ENCODE measurements at regions not wholly inside any gene's neighbourhood (a gene's known extent, or its start where the extent isn't known, plus 50 kb on each side); places are given as distances from the start of the nearest gene placed in this dataset.

DNA sequence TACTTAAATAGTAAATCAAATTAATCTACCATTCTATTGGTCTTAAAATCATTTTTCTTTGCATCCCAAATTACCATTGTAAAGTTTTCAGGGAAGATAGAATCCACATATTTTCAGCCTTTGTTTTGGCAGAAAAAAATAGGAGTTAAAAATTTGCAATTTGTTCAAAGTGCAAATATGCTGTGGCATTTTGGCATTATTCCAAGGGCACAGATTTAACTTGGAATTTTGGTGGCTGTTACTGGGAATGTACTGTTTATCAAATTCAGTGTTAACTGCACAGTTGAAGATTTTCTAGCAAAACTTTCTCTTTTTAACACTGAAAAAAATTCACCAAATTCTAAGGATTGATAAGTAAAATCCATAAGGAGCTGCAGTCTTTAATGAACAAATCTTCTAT, 151.0 kb upstream of the HDAC9 start:
- H3K27me3 Mint-ChIP-seq (ENCODE audit: low read depth, unreplicated experiment): no peaks in the 10 kb centered on the region
- Histone ChIP-seq H3K27me3 (ENCODE audit: insufficient read depth, low read length) (no peaks in the 10 kb centered on the region), H3K9me3 (ENCODE audit: insufficient read depth, low read depth, low read length) (no peaks in the 10 kb centered on the region), H3K36me3 (ENCODE audit: insufficient read depth, low read length) (no peaks in the 10 kb centered on the region), H3K27ac (ENCODE audit: low read depth, low read length) (no peak overlapping the region), H3K4me2 (ENCODE audit: low read length) (no peak overlapping the region), H3K4me1 (ENCODE audit: insufficient read depth, low read length) (no peaks in the 10 kb centered on the region), H3K4me3 (ENCODE audit: insufficient read depth, low read depth, low read length) (no peak overlapping the region), H3K9ac (ENCODE audit: low read length) (no peak overlapping the region), H2AFZ (ENCODE audit: low read depth, low read length) (no peak overlapping the region), H3K79me2 (ENCODE audit: insufficient read depth, low read length) (no peaks in the 10 kb centered on the region), H4K20me1 (ENCODE audit: insufficient read depth, low read length) (no peaks in the 10 kb centered on the region)
- H3K9me3 Mint-ChIP-seq (ENCODE audit: unreplicated experiment): peaks cover 3% of the 10 kb centered on the region
- FAIRE-seq (no peak), DNase-seq (ENCODE audit: low read depth) (no peak)
- TF ChIP-seq, protein P1, sequence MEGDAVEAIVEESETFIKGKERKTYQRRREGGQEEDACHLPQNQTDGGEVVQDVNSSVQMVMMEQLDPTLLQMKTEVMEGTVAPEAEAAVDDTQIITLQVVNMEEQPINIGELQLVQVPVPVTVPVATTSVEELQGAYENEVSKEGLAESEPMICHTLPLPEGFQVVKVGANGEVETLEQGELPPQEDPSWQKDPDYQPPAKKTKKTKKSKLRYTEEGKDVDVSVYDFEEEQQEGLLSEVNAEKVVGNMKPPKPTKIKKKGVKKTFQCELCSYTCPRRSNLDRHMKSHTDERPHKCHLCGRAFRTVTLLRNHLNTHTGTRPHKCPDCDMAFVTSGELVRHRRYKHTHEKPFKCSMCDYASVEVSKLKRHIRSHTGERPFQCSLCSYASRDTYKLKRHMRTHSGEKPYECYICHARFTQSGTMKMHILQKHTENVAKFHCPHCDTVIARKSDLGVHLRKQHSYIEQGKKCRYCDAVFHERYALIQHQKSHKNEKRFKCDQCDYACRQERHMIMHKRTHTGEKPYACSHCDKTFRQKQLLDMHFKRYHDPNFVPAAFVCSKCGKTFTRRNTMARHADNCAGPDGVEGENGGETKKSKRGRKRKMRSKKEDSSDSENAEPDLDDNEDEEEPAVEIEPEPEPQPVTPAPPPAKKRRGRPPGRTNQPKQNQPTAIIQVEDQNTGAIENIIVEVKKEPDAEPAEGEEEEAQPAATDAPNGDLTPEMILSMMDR (IDR thresholded peaks at IDR 0.05; ENCODE audit: insufficient read depth, low read depth, low read length): no peak
- TF ChIP-seq EZH2 (IDR thresholded peaks at IDR 0.05; ENCODE audit: insufficient read depth, low read length): no peak
- H3K27ac Mint-ChIP-seq (ENCODE audit: unreplicated experiment): no peak overlapping the region
- no peaks in the 10 kb centered on the region for H3K36me3 Mint-ChIP-seq (ENCODE audit: low read depth, unreplicated experiment)
- H3K4me3 Mint-ChIP-seq (ENCODE audit: unreplicated experiment): no peak overlapping the region
- H3K4me1 Mint-ChIP-seq (ENCODE audit: low read depth, unreplicated experiment): no peaks in the 10 kb centered on the region

DNA sequence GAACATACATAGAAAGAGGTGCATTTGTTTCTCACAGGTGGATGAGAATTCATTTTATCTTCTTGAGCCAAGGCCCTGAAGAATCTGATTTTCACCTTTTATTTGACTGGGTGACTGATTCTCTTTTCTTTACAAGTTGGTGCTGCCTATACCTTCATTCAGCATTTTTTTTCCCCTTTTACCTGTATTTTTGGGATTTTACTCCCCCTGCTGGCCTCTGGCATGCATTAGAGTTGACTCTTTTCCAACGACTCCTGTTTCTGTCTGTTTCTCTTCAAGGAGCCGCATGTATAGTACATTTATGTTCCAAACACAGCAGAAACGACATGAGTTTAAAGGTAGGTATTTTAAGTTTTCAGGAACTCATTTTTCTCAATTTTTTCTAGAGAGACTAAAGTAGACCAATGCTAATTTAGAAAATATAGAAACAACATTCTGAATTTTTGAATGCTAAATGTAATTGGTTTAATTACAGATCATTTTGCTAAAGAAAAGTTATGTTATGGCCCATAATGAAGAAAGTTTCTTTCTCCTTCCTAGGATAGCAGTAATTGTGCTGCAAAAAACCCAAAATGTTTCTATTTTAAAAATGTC, 149.8 kb upstream of the HDAC9 start:
- peak; percentile 39 for FAIRE-seq
- Histone ChIP-seq H3K36me3 (ENCODE audit: insufficient read depth, low read length) (no peaks in the 10 kb centered on the region), H3K4me3 (ENCODE audit: insufficient read depth, low read depth, low read length) (no peak overlapping the region), H3K4me1 (ENCODE audit: insufficient read depth, low read length) (no peaks in the 10 kb centered on the region), H3K79me2 (ENCODE audit: insufficient read depth, low read length) (no peaks in the 10 kb centered on the region), H2AFZ (ENCODE audit: low read depth, low read length) (no peak overlapping the region), H3K27me3 (ENCODE audit: insufficient read depth, low read length) (no peaks in the 10 kb centered on the region), H3K9ac (ENCODE audit: low read length) (no peak overlapping the region), H3K9me3 (ENCODE audit: insufficient read depth, low read depth, low read length) (no peaks in the 10 kb centered on the region), H3K27ac (ENCODE audit: low read depth, low read length) (no peak overlapping the region), H4K20me1 (ENCODE audit: insufficient read depth, low read length) (no peaks in the 10 kb centered on the region), H3K4me2 (ENCODE audit: low read length) (no peak overlapping the region)
- no peaks in the 10 kb centered on the region for H3K36me3 Mint-ChIP-seq (ENCODE audit: low read depth, unreplicated experiment)
- peak; percentile 6 for DNase-seq (ENCODE audit: low read depth)
- no peaks in the 10 kb centered on the region for H3K4me1 Mint-ChIP-seq (ENCODE audit: low read depth, unreplicated experiment)
- TF ChIP-seq, protein P1 (IDR thresholded peaks at IDR 0.05; ENCODE audit: insufficient read depth, low read depth, low read length): peak; percentile 96
- TF ChIP-seq EZH2 (IDR thresholded peaks at IDR 0.05; ENCODE audit: insufficient read depth, low read length): no peak
- no peak overlapping the region for H3K4me3 Mint-ChIP-seq (ENCODE audit: unreplicated experiment)
- H3K9me3 Mint-ChIP-seq (ENCODE audit: unreplicated experiment): peaks cover 3% of the 10 kb centered on the region
- no peaks in the 10 kb centered on the region for H3K27me3 Mint-ChIP-seq (ENCODE audit: low read depth, unreplicated experiment)
- no peak overlapping the region for H3K27ac Mint-ChIP-seq (ENCODE audit: unreplicated experiment)

DNA sequence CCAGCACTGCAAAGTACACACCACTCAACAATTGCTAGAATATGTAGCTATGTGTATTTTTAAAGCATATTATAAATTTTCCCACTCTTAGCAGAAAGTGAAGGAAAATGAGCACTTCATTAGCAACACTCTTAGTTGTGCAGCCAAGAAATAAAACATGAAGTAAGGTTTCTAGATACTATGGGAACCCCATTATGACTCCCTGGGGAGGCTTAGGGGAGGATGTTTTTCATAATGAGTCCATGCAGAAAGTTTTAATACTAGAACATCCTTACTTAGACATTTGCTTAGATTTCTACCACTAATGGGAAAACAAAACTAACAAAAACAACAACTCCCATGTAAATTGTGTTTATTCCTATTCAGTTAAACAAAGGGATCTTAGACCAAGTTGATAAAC, 148.4 kb upstream of the HDAC9 start:
- Histone ChIP-seq H3K4me2 (ENCODE audit: low read length) (no peak overlapping the region), H3K9me3 (ENCODE audit: insufficient read depth, low read depth, low read length) (no peaks in the 10 kb centered on the region), H4K20me1 (ENCODE audit: insufficient read depth, low read length) (no peaks in the 10 kb centered on the region), H3K27me3 (ENCODE audit: insufficient read depth, low read length) (no peaks in the 10 kb centered on the region), H3K4me1 (ENCODE audit: insufficient read depth, low read length) (no peaks in the 10 kb centered on the region), H2AFZ (ENCODE audit: low read depth, low read length) (no peak overlapping the region), H3K27ac (ENCODE audit: low read depth, low read length) (no peak overlapping the region), H3K79me2 (ENCODE audit: insufficient read depth, low read length) (no peaks in the 10 kb centered on the region), H3K36me3 (ENCODE audit: insufficient read depth, low read length) (no peaks in the 10 kb centered on the region), H3K9ac (ENCODE audit: low read length) (no peak overlapping the region), H3K4me3 (ENCODE audit: insufficient read depth, low read depth, low read length) (no peak overlapping the region)
- no peak overlapping the region for H3K4me3 Mint-ChIP-seq (ENCODE audit: unreplicated experiment)
- no peaks in the 10 kb centered on the region for H3K9me3 Mint-ChIP-seq (ENCODE audit: unreplicated experiment)
- no peak overlapping the region for H3K27ac Mint-ChIP-seq (ENCODE audit: unreplicated experiment)
- no peaks in the 10 kb centered on the region for H3K4me1 Mint-ChIP-seq (ENCODE audit: low read depth, unreplicated experiment)
- DNase-seq (ENCODE audit: low read depth): no peak
- TF ChIP-seq, protein P1 (IDR thresholded peaks at IDR 0.05; ENCODE audit: insufficient read depth, low read depth, low read length): no peak
- TF ChIP-seq EZH2 (IDR thresholded peaks at IDR 0.05; ENCODE audit: insufficient read depth, low read length): no peak
- no peaks in the 10 kb centered on the region for H3K36me3 Mint-ChIP-seq (ENCODE audit: low read depth, unreplicated experiment)
- H3K27me3 Mint-ChIP-seq (ENCODE audit: low read depth, unreplicated experiment): no peaks in the 10 kb centered on the region
- no peak for FAIRE-seq

All from astrocyte (in vitro differentiated cells and primary cell).